HG03139 (cell line): ENCODE measurements at regions not wholly inside any gene's neighbourhood (a gene's known extent, or its start where the extent isn't known, plus 50 kb on each side); places are given as distances from the start of the nearest gene placed in this dataset.
"Not testable (repeated sequence)": the region's sequence is repeated elsewhere in the genome, so short reads cannot be mapped to it uniquely, and the experiment has no call there.

Experiments
- ATAC-seq: cut with Tn5 transposase; IDR thresholded peaks from one replicate; pipeline ENCODE4 v1.9.1; 2021; ENCODE audit not compliant: unreplicated experiment

GRCh38 chr3:94398036-94398435 lies 335.2 kb downstream of the NSUN3 start:
- no peak for ATAC-seq

GRCh38 chr3:94401466-94401865 lies 338.6 kb downstream of the NSUN3 start:
- no peak for ATAC-seq

GRCh38 chr3:94402126-94402525 lies 339.3 kb downstream of the NSUN3 start:
- no peak for ATAC-seq

GRCh38 chr3:94405258-94406035 lies 342.6 kb downstream of the NSUN3 start:
- ATAC-seq: no peak

GRCh38 chr3:94406595-94406994 lies 343.7 kb downstream of the NSUN3 start:
- ATAC-seq: no peak

- ATAC-seq: not testable (repeated sequence)
Observed at GRCh38 chr3:94412936-94413335, 350.1 kb downstream of the NSUN3 start.

GRCh38 chr3:94413336-94414108 lies 350.7 kb downstream of the NSUN3 start:
- no peak for ATAC-seq

GRCh38 chr3:94414418-94414817 lies 351.6 kb downstream of the NSUN3 start:
- no peak for ATAC-seq

- ATAC-seq: no peak
Observed at GRCh38 chr3:94416768-94417167, 353.9 kb downstream of the NSUN3 start.

- ATAC-seq: no peak
Observed at GRCh38 chr3:94417963-94418455, 355.1 kb downstream of the NSUN3 start.

GRCh38 chr3:94420931-94421330 lies 358.1 kb downstream of the NSUN3 start:
- ATAC-seq: no peak

GRCh38 chr3:94423578-94423977 lies 360.7 kb downstream of the NSUN3 start:
- ATAC-seq: no peak

- no peak for ATAC-seq
Observed at GRCh38 chr3:94429517-94429916, 366.7 kb downstream of the NSUN3 start.

GRCh38 chr3:94431876-94432570 lies 369.2 kb downstream of the NSUN3 start:
- ATAC-seq: no peak

- ATAC-seq: no peak
Observed at GRCh38 chr3:94433811-94434210, 370.9 kb downstream of the NSUN3 start.

GRCh38 chr3:94440767-94441493 lies 378.1 kb downstream of the NSUN3 start:
- no peak for ATAC-seq

GRCh38 chr3:94441494-94441847 lies 378.6 kb downstream of the NSUN3 start:
- no peak for ATAC-seq

GRCh38 chr3:94453864-94454263 lies 391.0 kb downstream of the NSUN3 start:
- ATAC-seq: no peak

GRCh38 chr3:94459167-94459566 lies 396.3 kb downstream of the NSUN3 start:
- no peak for ATAC-seq

- no peak for ATAC-seq
Observed at GRCh38 chr3:94460931-94461330, 398.1 kb downstream of the NSUN3 start.

GRCh38 chr3:94462931-94463330 lies 400.1 kb downstream of the NSUN3 start:
- no peak for ATAC-seq
